ENCODE measurements at regions not wholly inside any gene's neighbourhood (a gene's known extent, or its start where the extent isn't known, plus 50 kb on each side); places are given as distances from the start of the nearest gene placed in this dataset.
"Not testable (repeated sequence)": the region's sequence is repeated elsewhere in the genome, so short reads cannot be mapped to it uniquely, and the experiment has no call there.

- Histone ChIP-seq H3K4me1 (no peaks in the 10 kb centered on the region), H3K4me3 (no peak overlapping the region), H3K36me3 (no peaks in the 10 kb centered on the region), H3K27ac (no peak overlapping the region), H3K9me3 (peaks cover 0 to 4% (median 0%) of the 10 kb centered on the region in 8 donors), H3K27me3 (replicated peaks in 1 of 7) (no peaks in the 10 kb centered on the region)
- TF ChIP-seq POLR2A (IDR thresholded peaks at IDR 0.05) (no peak), POLR2AphosphoS5 (IDR thresholded peaks at IDR 0.05) (no peak)
- TF ChIP-seq, protein P1, sequence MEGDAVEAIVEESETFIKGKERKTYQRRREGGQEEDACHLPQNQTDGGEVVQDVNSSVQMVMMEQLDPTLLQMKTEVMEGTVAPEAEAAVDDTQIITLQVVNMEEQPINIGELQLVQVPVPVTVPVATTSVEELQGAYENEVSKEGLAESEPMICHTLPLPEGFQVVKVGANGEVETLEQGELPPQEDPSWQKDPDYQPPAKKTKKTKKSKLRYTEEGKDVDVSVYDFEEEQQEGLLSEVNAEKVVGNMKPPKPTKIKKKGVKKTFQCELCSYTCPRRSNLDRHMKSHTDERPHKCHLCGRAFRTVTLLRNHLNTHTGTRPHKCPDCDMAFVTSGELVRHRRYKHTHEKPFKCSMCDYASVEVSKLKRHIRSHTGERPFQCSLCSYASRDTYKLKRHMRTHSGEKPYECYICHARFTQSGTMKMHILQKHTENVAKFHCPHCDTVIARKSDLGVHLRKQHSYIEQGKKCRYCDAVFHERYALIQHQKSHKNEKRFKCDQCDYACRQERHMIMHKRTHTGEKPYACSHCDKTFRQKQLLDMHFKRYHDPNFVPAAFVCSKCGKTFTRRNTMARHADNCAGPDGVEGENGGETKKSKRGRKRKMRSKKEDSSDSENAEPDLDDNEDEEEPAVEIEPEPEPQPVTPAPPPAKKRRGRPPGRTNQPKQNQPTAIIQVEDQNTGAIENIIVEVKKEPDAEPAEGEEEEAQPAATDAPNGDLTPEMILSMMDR (IDR thresholded peaks at IDR 0.05 in 8 of 11, conservative IDR thresholded peaks at IDR 0.05 in 3 of 11): no peak
- WGBS, 5 donors: 55 to 83% (median 73%) methylated on average over 2 of the region's 2 CpGs
- intact Hi-C loops (cut with DNase I; ENCODE audit: low total_unique reads): no loop called here
- DNase-seq: no peak
Observed at GRCh38 chr12:58009405-58010195, 68.2 kb downstream of the ATP23 start.

- H3K27ac ChIP-seq: no peak overlapping the region
- WGBS, 5 donors: 0 to 96% (median 44%) methylated on average over 1 of the region's 1 CpG
Observed at GRCh38 chr12:58011676-58012075, 70.3 kb downstream of the ATP23 start.

GRCh38 chr12:58022379-58023020, 81.1 kb downstream of the ATP23 start:
- H3K27ac ChIP-seq; H3K4me1 ChIP-seq; H3K27me3 ChIP-seq (replicated peaks in 1 of 7); intact Hi-C loops (cut with DNase I; ENCODE audit: low total_unique reads); H3K4me3 ChIP-seq; H3K36me3 ChIP-seq; DNase-seq: not testable (repeated sequence)
- WGBS, 5 donors: 67 to 84% (median 76%) methylated on average over 5 to 6 of the region's 6 CpGs
- peaks cover 0 to 36% (median 27%) of the 10 kb centered on the region in 8 donors for H3K9me3 ChIP-seq

More at GRCh38 chr12:58011676-58012075, 70.3 kb downstream of the ATP23 start:
- Histone ChIP-seq H3K4me1 (no peaks in the 10 kb centered on the region), H3K36me3 (no peaks in the 10 kb centered on the region), H3K27me3 (replicated peaks in 1 of 7) (no peaks in the 10 kb centered on the region), H3K4me3 (no peak overlapping the region), H3K9me3 (peaks cover 0 to 4% (median 0%) of the 10 kb centered on the region in 8 donors)
- DNase-seq: no peak
- TF ChIP-seq POLR2AphosphoS5 (IDR thresholded peaks at IDR 0.05) (no peak), POLR2A (IDR thresholded peaks at IDR 0.05) (no peak)
- TF ChIP-seq, protein P1 (IDR thresholded peaks at IDR 0.05 in 8 of 11, conservative IDR thresholded peaks at IDR 0.05 in 3 of 11): no peak
- intact Hi-C loops (cut with DNase I; ENCODE audit: low total_unique reads): no loop called here

DNA sequence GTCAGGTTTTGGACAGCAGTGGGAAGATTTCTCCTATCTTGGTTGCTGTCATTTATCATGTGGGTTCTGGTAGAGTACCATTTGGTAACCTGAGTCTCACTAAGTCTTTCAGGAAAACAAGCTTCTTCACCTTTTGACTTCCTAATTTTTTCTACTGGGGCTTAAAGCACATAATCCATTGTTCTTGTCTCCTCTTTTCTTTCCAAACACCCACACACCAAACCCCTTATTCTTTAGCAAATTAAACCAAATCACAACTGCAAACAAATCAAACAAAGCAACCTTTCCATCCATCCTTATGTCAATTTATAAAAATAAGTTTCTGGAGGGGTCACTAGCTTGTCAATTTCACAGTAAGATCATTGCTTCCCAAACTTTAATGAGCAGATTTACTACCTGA, 84.1 kb downstream of the ATP23 start:
- Histone ChIP-seq H3K9me3 (peaks cover 0 to 24% (median 10%) of the 10 kb centered on the region in 8 donors), H3K27ac (no peak overlapping the region), H3K4me3 (no peak overlapping the region), H3K36me3 (no peaks in the 10 kb centered on the region), H3K4me1 (no peaks in the 10 kb centered on the region), H3K27me3 (replicated peaks in 1 of 7) (peaks cover 0 to 9% (median 0%) of the 10 kb centered on the region in 7 donors)
- no peak for DNase-seq
- TF ChIP-seq, protein P1 (IDR thresholded peaks at IDR 0.05 in 8 of 11, conservative IDR thresholded peaks at IDR 0.05 in 3 of 11): no peak
- no peak for TF ChIP-seq POLR2AphosphoS5 (IDR thresholded peaks at IDR 0.05)
- TF ChIP-seq POLR2A (IDR thresholded peaks at IDR 0.05): no peak
- intact Hi-C loops (cut with DNase I; ENCODE audit: low total_unique reads): no loop called here

All from spleen (tissue), 11 donors.